Breast epithelium (tissue), 3 donors: ENCODE measurements at regions not wholly inside any gene's neighbourhood (a gene's known extent, or its start where the extent isn't known, plus 50 kb on each side); places are given as distances from the start of the nearest gene placed in this dataset.

Experiments
- POLR2A ChIP-seq: fragments of 450-650 bp; IDR thresholded peaks from one replicate; pipeline ENCODE4 v1.6.1; 2016; ENCODE audit warnings: antibody characterized with exemption, mild to moderate bottlenecking, moderate library complexity
- POLR2AphosphoS5 ChIP-seq, 3 donors: sonication (generic); formaldehyde crosslinking; IDR thresholded peaks; one replicate each; pipeline ENCODE4 v1.6.1; 2017; ENCODE audit warnings: antibody characterized with exemption in 3 of 3
- TF ChIP-seq, protein P1 (sequence below), 3 donors: fragments of 450-650 bp; IDR thresholded peaks; one replicate each; pipeline ENCODE4 v1.5.1; 2016 to 2017; ENCODE audit warnings: antibody characterized with exemption in 3 of 3, mild to moderate bottlenecking in 3 of 3, moderate library complexity in 3 of 3

DNA sequence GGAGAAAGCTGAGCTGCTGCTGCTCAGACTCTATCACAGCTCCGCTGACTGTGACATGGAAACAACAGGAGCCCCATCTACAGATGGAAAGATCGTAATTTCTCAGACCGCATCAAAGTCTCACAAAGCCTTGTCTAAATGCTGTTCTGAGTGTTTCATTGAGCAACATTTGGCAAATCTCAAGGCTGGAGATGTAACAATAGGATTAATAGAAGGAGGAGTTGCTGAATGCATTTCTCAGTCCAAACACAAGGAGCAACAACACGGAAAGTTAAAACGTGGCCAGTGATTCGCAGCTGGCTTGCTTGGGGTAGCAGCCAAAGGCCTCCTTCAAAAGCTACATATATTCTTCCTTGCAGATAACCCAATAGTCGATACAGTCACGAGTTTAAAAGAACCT, 55.7 kb downstream of the MRPL57 start:
- TF ChIP-seq POLR2AphosphoS5 (IDR thresholded peaks at IDR 0.05) (no peak), POLR2A (no peak)
- TF ChIP-seq, protein P1, sequence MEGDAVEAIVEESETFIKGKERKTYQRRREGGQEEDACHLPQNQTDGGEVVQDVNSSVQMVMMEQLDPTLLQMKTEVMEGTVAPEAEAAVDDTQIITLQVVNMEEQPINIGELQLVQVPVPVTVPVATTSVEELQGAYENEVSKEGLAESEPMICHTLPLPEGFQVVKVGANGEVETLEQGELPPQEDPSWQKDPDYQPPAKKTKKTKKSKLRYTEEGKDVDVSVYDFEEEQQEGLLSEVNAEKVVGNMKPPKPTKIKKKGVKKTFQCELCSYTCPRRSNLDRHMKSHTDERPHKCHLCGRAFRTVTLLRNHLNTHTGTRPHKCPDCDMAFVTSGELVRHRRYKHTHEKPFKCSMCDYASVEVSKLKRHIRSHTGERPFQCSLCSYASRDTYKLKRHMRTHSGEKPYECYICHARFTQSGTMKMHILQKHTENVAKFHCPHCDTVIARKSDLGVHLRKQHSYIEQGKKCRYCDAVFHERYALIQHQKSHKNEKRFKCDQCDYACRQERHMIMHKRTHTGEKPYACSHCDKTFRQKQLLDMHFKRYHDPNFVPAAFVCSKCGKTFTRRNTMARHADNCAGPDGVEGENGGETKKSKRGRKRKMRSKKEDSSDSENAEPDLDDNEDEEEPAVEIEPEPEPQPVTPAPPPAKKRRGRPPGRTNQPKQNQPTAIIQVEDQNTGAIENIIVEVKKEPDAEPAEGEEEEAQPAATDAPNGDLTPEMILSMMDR (IDR thresholded peaks at IDR 0.05): no peak
